Mesenchymal stem cell (in vitro differentiated cells and primary cell): ENCODE measurements at regions not wholly inside any gene's neighbourhood (a gene's known extent, or its start where the extent isn't known, plus 50 kb on each side); places are given as distances from the start of the nearest gene placed in this dataset.

Source experiments
- DNase-seq: peaks from one replicate; pipeline ENCODE4 v3.0.0-alpha.2; 2013
- H2AFZ ChIP-seq: one replicate; pipeline ENCODE4 v1.6.1; 2013; ENCODE audit warnings: low read depth, mild to moderate bottlenecking, control low read depth, inconsistent platforms, low read length, moderate library complexity
- H2AK5ac ChIP-seq: 2 replicates; pipeline ENCODE4 v1.6.1; 2013; ENCODE audit warnings: low read length, moderate library complexity, mild to moderate bottlenecking, inconsistent platforms; ENCODE audit not compliant: severe bottlenecking
- H2BK120ac ChIP-seq: one replicate; pipeline ENCODE4 v1.6.1; 2013; ENCODE audit warnings: low read depth, mild to moderate bottlenecking, inconsistent platforms, low read length, moderate library complexity
- H2BK12ac ChIP-seq, 2 experiments: one replicate each; pipeline ENCODE4 v1.6.1; 2013; ENCODE audit warnings: inconsistent platforms in 2 of 2, low read length in 2 of 2, mild to moderate bottlenecking in 2 of 2, moderate library complexity in 2 of 2, control low read depth in 1 of 2
- H2BK15ac ChIP-seq: one replicate; pipeline ENCODE4 v1.6.1; 2013; ENCODE audit warnings: mild to moderate bottlenecking, low read depth, inconsistent platforms; ENCODE audit not compliant: poor library complexity, severe bottlenecking
- H2BK5ac ChIP-seq: 2 replicates; pipeline ENCODE4 v1.6.1; 2013; ENCODE audit warnings: low read depth, mild to moderate bottlenecking, low read length, control low read depth, inconsistent platforms; ENCODE audit not compliant: poor library complexity, severe bottlenecking
- H3K14ac ChIP-seq, 2 experiments: one replicate each; pipeline ENCODE4 v1.6.1; 2013; ENCODE audit warnings: inconsistent platforms in 2 of 2, low read length in 2 of 2, control low read depth in 1 of 2, mild to moderate bottlenecking in 1 of 2, moderate library complexity in 1 of 2
- H3K18ac ChIP-seq, 2 experiments: one replicate each; pipeline ENCODE4 v1.6.1; 2013; ENCODE audit warnings: inconsistent platforms in 2 of 2, low read length in 2 of 2, control low read depth in 1 of 2, low read depth in 1 of 2, mild to moderate bottlenecking in 1 of 2
- H3K23ac ChIP-seq, 2 experiments: one replicate each; pipeline ENCODE4 v1.6.1; 2013; ENCODE audit warnings: inconsistent platforms in 2 of 2, low read length in 2 of 2, mild to moderate bottlenecking in 2 of 2, moderate library complexity in 2 of 2, control low read depth in 1 of 2
- H3K27ac ChIP-seq: 2 replicates; pipeline ENCODE4 v1.5.1; 2013; ENCODE audit warnings: mild to moderate bottlenecking, moderate library complexity, low read length, control low read depth, inconsistent platforms; ENCODE audit not compliant: poor library complexity, severe bottlenecking
- H3K27me3 ChIP-seq, 2 experiments: 2 replicates each; pipeline versions ENCODE4 v1.6.1 to v1.7.0; 2013; ENCODE audit warnings: low read length in 2 of 2, mild to moderate bottlenecking in 2 of 2, moderate library complexity in 2 of 2, control low read depth in 1 of 2, inconsistent platforms in 1 of 2; ENCODE audit not compliant: control insufficient read depth in 1 of 2, insufficient read depth in 1 of 2
- H3K36me3 ChIP-seq, 2 experiments: 2 replicates each; pipeline versions ENCODE4 v1.6.1 to v1.7.0; 2013; ENCODE audit warnings: low read length in 2 of 2, control low read depth in 1 of 2, inconsistent platforms in 1 of 2, low read depth in 1 of 2, mild to moderate bottlenecking in 1 of 2; ENCODE audit not compliant: insufficient read depth in 2 of 2, control insufficient read depth in 1 of 2
- H3K4ac ChIP-seq, 2 experiments: one replicate each; pipeline ENCODE4 v1.6.1; 2013; ENCODE audit warnings: inconsistent platforms in 2 of 2, low read length in 2 of 2, mild to moderate bottlenecking in 2 of 2, moderate library complexity in 2 of 2, control low read depth in 1 of 2, low read depth in 1 of 2
- H3K4me1 ChIP-seq: 2 replicates; pipeline ENCODE4 v1.6.1; 2013; ENCODE audit warnings: low read depth, low read length, control low read depth; ENCODE audit not compliant: control insufficient read depth, insufficient read depth
- H3K4me2 ChIP-seq: 2 replicates; pipeline ENCODE4 v1.6.1; 2013; ENCODE audit warnings: low read length, mild to moderate bottlenecking, inconsistent platforms; ENCODE audit not compliant: poor library complexity, severe bottlenecking
- H3K4me3 ChIP-seq, 2 experiments: 2 replicates each; pipeline versions ENCODE4 v1.5.1 to v1.7.0; 2013; ENCODE audit warnings: low read length in 2 of 2, mild to moderate bottlenecking in 2 of 2, control low read depth in 1 of 2, low read depth in 1 of 2; ENCODE audit not compliant: insufficient read depth in 1 of 2
- H3K79me1 ChIP-seq: replicated peaks from 2 replicates; pipeline ENCODE4 v1.6.1; 2013; ENCODE audit warnings: mild to moderate bottlenecking, control low read depth, low read length, inconsistent platforms; ENCODE audit not compliant: poor library complexity, severe bottlenecking
- H3K9ac ChIP-seq: 2 replicates; pipeline ENCODE4 v1.7.0; 2013; ENCODE audit warnings: mild to moderate bottlenecking, low read length, moderate library complexity
- H3K9me3 ChIP-seq: 2 replicates; pipeline ENCODE4 v1.7.0; 2013; ENCODE audit warnings: mild to moderate bottlenecking, low read length; ENCODE audit not compliant: control insufficient read depth
- H4K8ac ChIP-seq: one replicate; pipeline ENCODE4 v1.6.1; 2013; ENCODE audit warnings: inconsistent platforms, mild to moderate bottlenecking, low read length, moderate library complexity
- H4K91ac ChIP-seq: one replicate; pipeline ENCODE4 v1.6.1; 2013; ENCODE audit warnings: mild to moderate bottlenecking, low read length, inconsistent platforms
- WGBS: methylation state at CpG from one replicate; pipeline ENCODE4 v1.1.7; 2013; ENCODE audit warnings: mixed read lengths; 5-methylcytosine and 5-hydroxymethylcytosine counted together

DNA sequence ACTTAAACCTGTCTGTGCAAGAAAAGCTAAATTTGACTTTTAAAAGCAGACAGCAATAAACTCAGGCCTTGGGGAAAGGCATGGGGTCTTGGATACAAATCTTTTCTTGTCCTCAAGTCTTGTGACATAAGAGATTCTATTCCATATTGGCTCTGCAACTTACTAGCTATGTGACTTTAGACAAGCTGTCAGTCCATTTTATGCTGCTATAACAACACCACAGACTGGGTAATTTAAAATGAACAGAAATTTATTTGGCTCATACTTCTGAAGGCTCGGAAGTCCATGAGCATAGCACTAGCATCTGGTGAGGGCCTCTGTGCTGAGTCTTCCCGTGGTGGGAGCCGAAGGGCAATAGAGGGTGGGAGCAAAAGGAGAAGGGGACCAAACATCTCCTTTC, 246.0 kb upstream of the MOCS1 start:
- Histone ChIP-seq H3K18ac (no peak overlapping the region), H4K8ac (no peak overlapping the region), H3K4ac (no peak overlapping the region), H3K4me3 (no peak overlapping the region), H4K91ac (no peak overlapping the region), H3K23ac (no peak overlapping the region), H3K27ac (no peak overlapping the region), H2BK15ac (no peak overlapping the region), H3K79me1 (no peaks in the 10 kb centered on the region), H3K36me3 (no peaks in the 10 kb centered on the region), H3K4me1 (no peaks in the 10 kb centered on the region), H2BK5ac (no peak overlapping the region), H3K27me3 (no peaks in the 10 kb centered on the region), H2BK120ac (no peak overlapping the region), H2AK5ac (no peak overlapping the region), H3K4me2 (no peak overlapping the region), H3K9ac (no peak overlapping the region), H2AFZ (no peak overlapping the region), H3K14ac (no peak overlapping the region), H3K9me3 (peaks cover 19% of the 10 kb centered on the region), H2BK12ac (no peak overlapping the region)
- no peak for DNase-seq
- WGBS, result 60% methylated on average over 3 of the region's 3 CpGs

DNA sequence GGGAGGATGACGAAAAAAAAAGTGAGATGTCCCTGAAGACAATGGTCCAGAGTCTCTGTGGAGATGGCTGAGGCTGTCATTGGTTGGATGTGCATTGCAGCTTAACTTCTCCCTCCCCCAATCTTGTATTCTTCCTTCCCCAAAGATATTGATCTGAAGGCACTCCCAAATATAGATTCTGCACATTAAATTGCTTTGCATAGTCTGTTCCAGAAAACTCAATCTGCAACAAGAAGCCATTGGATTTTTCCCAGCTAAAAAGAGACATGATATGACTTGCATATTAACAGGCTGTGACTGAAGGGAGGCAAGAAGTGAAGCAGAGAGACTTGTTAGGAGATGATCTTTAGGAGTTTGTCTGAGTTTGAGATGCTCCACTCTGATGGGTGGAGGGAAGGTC, 245.2 kb upstream of the MOCS1 start:
- 57% methylated on average over 1 of the region's 1 CpG for WGBS
- H3K4me3 ChIP-seq, result no peak overlapping the region
- H3K27ac ChIP-seq, result no peak overlapping the region
- no peaks in the 10 kb centered on the region for H3K4me1 ChIP-seq
- no peak overlapping the region for H2BK120ac ChIP-seq
- no peak for DNase-seq
- no peak overlapping the region for H3K4ac ChIP-seq
- peaks cover 19% of the 10 kb centered on the region for H3K9me3 ChIP-seq
- no peaks in the 10 kb centered on the region for H3K79me1 ChIP-seq
- no peak overlapping the region for H2BK12ac ChIP-seq
- H4K91ac ChIP-seq, result no peak overlapping the region
- no peak overlapping the region for H3K23ac ChIP-seq
- no peaks in the 10 kb centered on the region for H3K36me3 ChIP-seq
- no peak overlapping the region for H3K14ac ChIP-seq
- no peak overlapping the region for H2AFZ ChIP-seq
- no peak overlapping the region for H3K4me2 ChIP-seq
- H2AK5ac ChIP-seq, result no peak overlapping the region
- H2BK15ac ChIP-seq, result no peak overlapping the region
- no peak overlapping the region for H3K18ac ChIP-seq
- no peak overlapping the region for H2BK5ac ChIP-seq
- no peaks in the 10 kb centered on the region for H3K27me3 ChIP-seq
- no peak overlapping the region for H4K8ac ChIP-seq
- H3K9ac ChIP-seq, result no peak overlapping the region

DNA sequence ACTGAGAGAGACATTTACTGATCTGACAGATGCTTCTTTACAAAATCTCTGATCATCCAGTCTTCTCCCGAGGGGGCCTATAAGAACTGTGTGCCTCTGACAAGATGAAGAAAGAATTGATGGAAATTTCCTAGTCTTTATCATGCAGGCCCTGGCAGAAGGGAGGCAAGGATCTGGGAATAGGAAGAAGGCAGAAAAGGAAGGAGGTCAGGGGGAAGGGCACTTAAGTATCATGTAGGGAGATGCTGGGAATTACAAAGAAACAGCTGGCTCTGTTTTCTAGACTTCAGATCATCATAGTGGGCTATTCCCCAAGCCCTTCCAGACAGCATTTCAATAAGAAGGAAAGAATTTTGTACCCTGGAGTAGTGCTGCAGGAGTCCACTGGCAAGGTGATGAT, 243.3 kb upstream of the MOCS1 start:
- Histone ChIP-seq H3K4ac (no peak overlapping the region), H3K9me3 (peaks cover 6% of the 10 kb centered on the region), H3K23ac (no peak overlapping the region), H2BK15ac (no peak overlapping the region), H3K27me3 (no peaks in the 10 kb centered on the region), H3K18ac (no peak overlapping the region), H3K79me1 (no peaks in the 10 kb centered on the region), H3K14ac (no peak overlapping the region), H2BK12ac (no peak overlapping the region), H3K4me3 (no peak overlapping the region), H3K9ac (no peak overlapping the region), H3K4me2 (no peak overlapping the region), H2BK5ac (no peak overlapping the region), H4K91ac (no peak overlapping the region), H2AFZ (no peak overlapping the region), H3K27ac (no peak overlapping the region), H3K36me3 (no peaks in the 10 kb centered on the region), H4K8ac (no peak overlapping the region), H3K4me1 (no peaks in the 10 kb centered on the region), H2BK120ac (no peak overlapping the region), H2AK5ac (no peak overlapping the region)
- no peak for DNase-seq
- 95% methylated on average over 1 of the region's 1 CpG for WGBS

DNA sequence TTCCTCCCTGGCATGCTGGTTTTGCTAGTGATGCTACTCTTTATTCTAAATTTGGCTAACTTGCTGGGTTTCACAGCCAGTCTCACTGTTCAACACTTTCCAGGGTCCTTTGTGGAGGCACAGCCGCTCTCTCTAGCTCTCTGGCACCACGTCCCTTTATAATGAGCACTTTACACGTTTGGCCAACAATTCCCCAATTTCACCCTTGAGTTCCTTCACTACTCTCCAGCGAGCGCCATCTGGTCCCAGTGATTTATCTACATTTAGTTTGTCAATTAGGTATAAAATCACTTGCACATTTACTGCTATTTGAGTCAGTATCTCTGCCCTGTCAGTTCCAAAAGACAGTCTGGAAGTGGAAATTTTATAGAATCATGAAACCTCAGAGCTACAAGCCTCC, 241.9 kb upstream of the MOCS1 start:
- H3K4ac ChIP-seq, result no peak overlapping the region
- H2AFZ ChIP-seq, result no peak overlapping the region
- DNase-seq, result no peak
- no peaks in the 10 kb centered on the region for H3K4me1 ChIP-seq
- H3K23ac ChIP-seq, result no peak overlapping the region
- H2BK5ac ChIP-seq, result no peak overlapping the region
- H2BK120ac ChIP-seq, result no peak overlapping the region
- H3K4me3 ChIP-seq, result no peak overlapping the region
- no peak overlapping the region for H3K4me2 ChIP-seq
- no peak overlapping the region for H2BK12ac ChIP-seq
- no peaks in the 10 kb centered on the region for H3K27me3 ChIP-seq
- no peaks in the 10 kb centered on the region for H3K36me3 ChIP-seq
- H2AK5ac ChIP-seq, result no peak overlapping the region
- H3K27ac ChIP-seq, result no peak overlapping the region
- H4K91ac ChIP-seq, result no peak overlapping the region
- no peak overlapping the region for H4K8ac ChIP-seq
- no peak overlapping the region for H3K18ac ChIP-seq
- H3K79me1 ChIP-seq, result no peaks in the 10 kb centered on the region
- H3K14ac ChIP-seq, result no peak overlapping the region
- 54% methylated on average over 3 of the region's 5 CpGs for WGBS
- H3K9ac ChIP-seq, result no peak overlapping the region
- no peaks in the 10 kb centered on the region for H3K9me3 ChIP-seq
- H2BK15ac ChIP-seq, result no peak overlapping the region
